Mucosa of descending colon (tissue), 3 donors: ENCODE measurements at regions not wholly inside any gene's neighbourhood (a gene's known extent, or its start where the extent isn't known, plus 50 kb on each side); places are given as distances from the start of the nearest gene placed in this dataset.

Experiments used
- ATAC-seq: fragments of 200-7000 bp; cut with Tn5 transposase; one replicate; pipeline ENCODE4 v1.9.1; 2020; ENCODE audit warnings: mild to moderate bottlenecking, moderate library complexity
- DNase-seq, 3 donors: peaks; one replicate each; pipeline ENCODE4 v3.0.0-alpha.2; 2020
- H3K36me3 ChIP-seq: fragments of 200-600 bp; one replicate; pipeline ENCODE4 v1.8.0; 2021; ENCODE audit warnings: low read depth, mild to moderate bottlenecking
- H3K4me1 ChIP-seq: fragments of 200-600 bp; one replicate; pipeline ENCODE4 v1.8.0; 2021; ENCODE audit warnings: low read depth, mild to moderate bottlenecking
- H3K4me3 ChIP-seq: fragments of 200-600 bp; one replicate; pipeline ENCODE4 v1.8.0; 2021; ENCODE audit warnings: mild to moderate bottlenecking
- H3K9me3 ChIP-seq: fragments of 200-600 bp; one replicate; pipeline ENCODE4 v1.8.0; 2021; ENCODE audit warnings: mild to moderate bottlenecking
- CTCF ChIP-seq: fragments of 200-600 bp; IDR thresholded peaks from one replicate; pipeline ENCODE4 v1.8.0; 2022; ENCODE audit warnings: antibody characterized with exemption, mild to moderate bottlenecking
- intact Hi-C, 2 donors: fragments of 100-400 bp; cut with DNase I in 1 of 2; cut with micrococcal nuclease in 1 of 2; formaldehyde crosslinking; loops; one replicate each; pipeline versions ENCODE4 v1.11.0 to v1.11.1; 2022; cut with DNase I, micrococcal nuclease
- donor health status: DM: no; HTN: no; CAD: no; lungs with moderate emphysema.
- donor health status: DM: no; HTN: no; CAD: no.
- donor health status: DM: no; HTN: yes; CAD: no.

DNA sequence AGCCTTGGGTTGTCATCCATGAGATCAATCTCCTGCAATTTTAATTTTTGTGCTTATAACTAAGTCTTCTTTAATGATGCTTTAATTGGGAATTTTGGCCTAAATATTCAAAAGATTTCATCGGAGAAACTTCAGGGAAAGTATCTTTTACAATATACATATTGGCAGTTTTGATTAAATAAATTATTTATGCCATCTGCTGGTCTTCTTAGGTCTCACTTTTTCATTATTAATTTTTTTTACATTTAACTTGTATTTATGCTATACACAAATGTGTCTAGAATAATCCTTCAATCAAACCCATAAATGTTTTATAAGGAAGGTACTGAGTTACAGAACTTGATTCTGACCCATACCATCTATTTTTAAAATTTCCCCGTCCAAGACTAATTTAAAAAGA, 95.1 kb upstream of the XPO1 start:
- intact Hi-C loops, result no loop called here
- no peaks in the 10 kb centered on the region for H3K4me1 ChIP-seq
- no peak overlapping the region for H3K4me3 ChIP-seq
- ATAC-seq (no peak), DNase-seq (no peak)
- H3K9me3 ChIP-seq, result no peaks in the 10 kb centered on the region
- no peaks in the 10 kb centered on the region for H3K36me3 ChIP-seq
- TF ChIP-seq CTCF, result no peak

GRCh38 chr2:61632276-61633169, 94.4 kb upstream of the XPO1 start:
- Histone ChIP-seq H3K4me1 (no peaks in the 10 kb centered on the region), H3K9me3 (no peaks in the 10 kb centered on the region), H3K36me3 (no peaks in the 10 kb centered on the region), H3K4me3 (no peak overlapping the region)
- intact Hi-C loops, result no loop called here
- peak in 1 of 3 donors; percentile 21 for DNase-seq
- no peak for ATAC-seq
- no peak for TF ChIP-seq CTCF

DNA sequence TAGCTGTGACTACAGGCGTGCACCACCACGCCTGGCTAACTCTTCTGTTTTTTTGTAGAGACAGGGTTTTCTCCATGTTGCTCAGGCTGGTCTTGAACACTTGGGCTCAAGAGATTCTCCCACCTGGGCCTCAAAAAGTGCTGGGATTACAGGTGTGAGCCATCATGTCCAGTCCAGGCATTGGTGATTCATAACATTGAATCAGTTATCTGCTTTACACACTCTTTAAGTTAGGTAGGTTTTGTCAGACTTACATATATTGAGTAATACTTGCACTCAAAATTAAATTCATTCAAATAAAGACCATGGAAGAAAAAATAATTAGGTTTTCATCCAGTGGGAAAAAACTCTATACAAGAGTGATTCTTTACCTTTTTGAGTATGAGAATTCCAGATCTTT, 93.2 kb upstream of the XPO1 start:
- Histone ChIP-seq H3K4me3 (no peak overlapping the region), H3K9me3 (no peaks in the 10 kb centered on the region), H3K36me3 (no peaks in the 10 kb centered on the region), H3K4me1 (no peaks in the 10 kb centered on the region)
- DNase-seq (no peak), ATAC-seq (no peak)
- TF ChIP-seq CTCF, result no peak
- intact Hi-C loops, result no loop called here

DNA sequence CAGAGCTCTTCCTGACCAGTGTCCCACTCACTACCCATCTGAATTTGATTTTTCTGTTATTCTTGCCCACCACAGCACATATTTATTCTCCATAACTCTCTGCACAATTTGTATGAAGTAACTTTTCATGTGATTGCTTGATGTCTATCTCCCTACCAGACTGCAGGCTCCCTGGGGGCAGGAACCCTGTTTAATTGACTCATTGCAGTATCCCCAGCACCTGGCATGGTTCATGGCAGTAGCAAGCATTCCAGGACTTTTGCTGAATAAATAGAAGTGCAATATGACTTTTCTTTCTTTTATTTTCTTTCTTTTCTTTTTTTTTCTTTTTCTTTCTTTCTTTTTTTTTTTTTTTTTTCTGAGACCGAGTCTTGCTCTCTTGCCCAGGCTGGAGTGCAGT, 88.7 kb upstream of the XPO1 start:
- TF ChIP-seq CTCF, result no peak
- H3K9me3 ChIP-seq, result no peaks in the 10 kb centered on the region
- no peaks in the 10 kb centered on the region for H3K4me1 ChIP-seq
- DNase-seq (no peak), ATAC-seq (no peak)
- no peaks in the 10 kb centered on the region for H3K36me3 ChIP-seq
- no peak overlapping the region for H3K4me3 ChIP-seq
- intact Hi-C loops, result no loop called here

DNA sequence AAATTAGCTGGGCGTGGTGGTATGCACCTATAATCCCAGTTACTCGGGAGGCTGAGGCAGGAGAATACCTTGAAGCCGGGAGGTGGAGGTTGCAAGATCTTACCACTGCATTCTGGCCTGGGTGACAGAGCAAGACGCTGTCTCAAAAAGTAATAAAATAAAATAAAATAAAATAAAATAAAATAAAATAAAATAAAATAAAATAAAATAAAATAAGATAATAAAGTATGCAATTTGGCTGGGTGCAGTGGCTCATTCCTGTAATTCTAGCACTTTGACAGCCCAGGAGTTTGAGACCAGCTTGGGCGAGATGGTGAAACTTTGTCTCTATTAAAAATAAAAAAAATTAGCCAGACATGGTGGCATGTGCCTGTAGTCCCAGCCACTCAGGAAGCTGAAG, 85.6 kb upstream of the XPO1 start:
- no peak for ATAC-seq
- intact Hi-C loops, result no loop called here
- no peaks in the 10 kb centered on the region for H3K4me1 ChIP-seq
- TF ChIP-seq CTCF, result no peak
- no peaks in the 10 kb centered on the region for H3K36me3 ChIP-seq
- DNase-seq, result no peak
- no peak overlapping the region for H3K4me3 ChIP-seq
- no peaks in the 10 kb centered on the region for H3K9me3 ChIP-seq
